ENCODE measurements at regions not wholly inside any gene's neighbourhood (a gene's known extent, or its start where the extent isn't known, plus 50 kb on each side); places are given as distances from the start of the nearest gene placed in this dataset.

DNA sequence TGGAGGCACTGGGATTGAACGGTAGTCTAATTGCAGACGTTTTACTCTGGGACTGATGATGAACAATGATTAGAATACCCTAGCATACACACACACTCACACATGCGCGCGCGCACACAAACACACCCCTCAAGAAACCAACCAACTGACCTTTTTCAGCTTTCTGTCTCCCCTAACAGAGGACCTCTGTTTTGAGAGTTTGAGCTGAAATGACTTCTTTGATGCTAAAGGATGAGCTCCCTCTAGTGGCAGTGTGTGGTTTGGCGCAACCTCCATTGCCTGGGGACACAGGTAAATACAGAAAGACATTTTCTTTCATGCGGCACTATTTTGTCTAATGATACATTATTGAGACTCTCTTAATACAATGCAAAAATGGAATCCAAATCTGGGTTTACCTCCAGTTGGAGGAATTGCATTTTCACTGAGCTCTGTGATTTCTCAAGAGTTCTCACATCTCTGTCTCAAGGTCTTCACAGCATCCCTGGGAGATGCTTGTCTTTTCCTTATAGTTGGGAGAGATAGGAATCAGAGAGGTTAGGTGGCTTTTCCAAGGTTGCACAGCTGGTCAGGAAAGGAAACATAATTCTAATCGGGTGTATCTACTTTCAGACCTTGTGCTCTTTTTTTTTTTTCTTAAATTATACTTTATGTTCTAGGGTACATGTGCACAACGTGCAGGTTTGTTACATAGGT lies 187.5 kb downstream of the TMEM38B start:
- no peak overlapping the region for H3K9ac ChIP-seq
- no peak overlapping the region for H3K4me3 ChIP-seq (IDR thresholded peaks at IDR 0.05; ENCODE audit: insufficient read depth, low read depth, low read length)
- H2AFZ ChIP-seq (ENCODE audit: low read depth) = no peak overlapping the region
- H3K79me2 ChIP-seq (ENCODE audit: insufficient read depth, low read depth) = no peaks in the 10 kb centered on the region
- H3K27me3 ChIP-seq (ENCODE audit: insufficient read depth, low read depth) = no peaks in the 10 kb centered on the region
- H3K4me1 ChIP-seq (ENCODE audit: low read depth, poor library complexity, severe bottlenecking) = peaks cover 17% of the 10 kb centered on the region
- TF ChIP-seq CTCF (conservative IDR thresholded peaks at IDR 0.05; ENCODE audit: low read depth, low read length) = peak; percentile 95
- H3K36me3 ChIP-seq (ENCODE audit: insufficient read depth) = no peaks in the 10 kb centered on the region
- H4K20me1 ChIP-seq (ENCODE audit: insufficient read depth) = no peaks in the 10 kb centered on the region
- no peak overlapping the region for H3K27ac ChIP-seq
- H3K4me2 ChIP-seq = no peak overlapping the region

GRCh38 chr9:105883847-105884246 lies 189.5 kb downstream of the TMEM38B start:
- no peak overlapping the region for H3K9ac ChIP-seq
- H3K4me1 ChIP-seq (ENCODE audit: low read depth, poor library complexity, severe bottlenecking) = peaks cover 16% of the 10 kb centered on the region
- no peaks in the 10 kb centered on the region for H3K27me3 ChIP-seq (ENCODE audit: insufficient read depth, low read depth)
- H3K4me2 ChIP-seq = peak overlapping the region; percentile 22; the same call in 1 of the 2 replicates
- no peaks in the 10 kb centered on the region for H4K20me1 ChIP-seq (ENCODE audit: insufficient read depth)
- no peak overlapping the region for H3K4me3 ChIP-seq (IDR thresholded peaks at IDR 0.05; ENCODE audit: insufficient read depth, low read depth, low read length)
- peak overlapping the region; percentile 4; the same call in 1 of the 2 replicates for H3K27ac ChIP-seq
- 0 out of 2 replicates have a peak overlapping the region, but pooled peaks have one; percentile 9 for H2AFZ ChIP-seq (ENCODE audit: low read depth)
- TF ChIP-seq CTCF (conservative IDR thresholded peaks at IDR 0.05; ENCODE audit: low read depth, low read length) = no peak
- no peaks in the 10 kb centered on the region for H3K36me3 ChIP-seq (ENCODE audit: insufficient read depth)
- H3K79me2 ChIP-seq (ENCODE audit: insufficient read depth, low read depth) = no peaks in the 10 kb centered on the region

DNA sequence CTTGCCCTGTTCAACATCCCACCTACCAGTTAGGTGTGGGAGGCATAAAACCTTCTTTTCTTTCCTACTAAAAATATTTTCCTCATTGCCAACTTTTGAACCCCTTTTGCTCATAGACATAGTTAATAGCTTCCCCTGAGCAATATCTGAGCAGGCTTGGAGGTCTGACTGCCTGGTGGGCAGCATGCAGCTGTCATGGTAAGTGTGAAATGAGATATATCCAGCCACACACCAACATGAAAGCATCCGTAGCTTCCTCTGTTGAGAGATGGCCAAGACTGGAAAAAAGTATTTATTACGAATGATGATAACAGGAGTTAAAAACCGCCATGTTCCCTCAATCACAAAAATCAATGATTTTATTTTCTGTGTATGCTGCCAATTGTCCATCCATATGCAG lies 190.1 kb downstream of the TMEM38B start:
- Histone ChIP-seq H3K9ac (no peak overlapping the region), H2AFZ (ENCODE audit: low read depth) (0 out of 2 replicates have a peak overlapping the region, but pooled peaks have one; percentile 9), H3K27ac (no peak overlapping the region; the same call in 1 of the 2 replicates), H3K4me1 (ENCODE audit: low read depth, poor library complexity, severe bottlenecking) (peaks cover 16% of the 10 kb centered on the region), H3K4me2 (peak overlapping the region; percentile 22; the same call in 1 of the 2 replicates), H3K4me3 (IDR thresholded peaks at IDR 0.05; ENCODE audit: insufficient read depth, low read depth, low read length) (no peak overlapping the region), H3K79me2 (ENCODE audit: insufficient read depth, low read depth) (no peaks in the 10 kb centered on the region), H3K27me3 (ENCODE audit: insufficient read depth, low read depth) (no peaks in the 10 kb centered on the region), H4K20me1 (ENCODE audit: insufficient read depth) (no peaks in the 10 kb centered on the region), H3K36me3 (ENCODE audit: insufficient read depth) (no peaks in the 10 kb centered on the region)
- TF ChIP-seq CTCF (conservative IDR thresholded peaks at IDR 0.05; ENCODE audit: low read depth, low read length) = no peak

GRCh38 chr9:105886136-105886535 lies 191.8 kb downstream of the TMEM38B start:
- Histone ChIP-seq H3K79me2 (ENCODE audit: insufficient read depth, low read depth) (no peaks in the 10 kb centered on the region), H3K36me3 (ENCODE audit: insufficient read depth) (no peaks in the 10 kb centered on the region), H2AFZ (ENCODE audit: low read depth) (no peak overlapping the region), H3K27ac (no peak overlapping the region), H3K4me1 (ENCODE audit: low read depth, poor library complexity, severe bottlenecking) (peaks cover 16% of the 10 kb centered on the region), H3K27me3 (ENCODE audit: insufficient read depth, low read depth) (no peaks in the 10 kb centered on the region), H3K9ac (no peak overlapping the region), H4K20me1 (ENCODE audit: insufficient read depth) (no peaks in the 10 kb centered on the region), H3K4me2 (no peak overlapping the region), H3K4me3 (IDR thresholded peaks at IDR 0.05; ENCODE audit: insufficient read depth, low read depth, low read length) (no peak overlapping the region)
- TF ChIP-seq CTCF (conservative IDR thresholded peaks at IDR 0.05; ENCODE audit: low read depth, low read length) = no peak

Data from KMS-11 (cell line).